ENCODE measurements at regions not wholly inside any gene's neighbourhood (a gene's known extent, or its start where the extent isn't known, plus 50 kb on each side); places are given as distances from the start of the nearest gene placed in this dataset.

GRCh38 chr16:6961704-6962103 lies 370.9 kb upstream of the RBFOX1 start:
- H3K4me3 Mint-ChIP-seq, result no peak overlapping the region
- H3K4me1 ChIP-seq (ENCODE audit: insufficient read depth), result no peaks in the 10 kb centered on the region
- no peaks in the 10 kb centered on the region for H3K27me3 ChIP-seq (ENCODE audit: insufficient read depth)
- H3K36me3 Mint-ChIP-seq (ENCODE audit: low read depth), result peaks cover 17% of the 10 kb centered on the region; the same call in 1 of the 3 replicates
- no peak for TF ChIP-seq STAT1 (IDR thresholded peaks at IDR 0.05; ENCODE audit: unreplicated experiment)
- TF ChIP-seq POLR2AphosphoS5 (IDR thresholded peaks at IDR 0.05; ENCODE audit: low read depth), result no peak
- TF ChIP-seq CTCF (conservative IDR thresholded peaks at IDR 0.05; ENCODE audit: low read depth in 2 of 2), result no peak
- TF ChIP-seq ZNF114 (CRISPR knock-in tag; IDR thresholded peaks at IDR 0.05), result no peak
- TF ChIP-seq ZNF462 (CRISPR knock-in tag; IDR thresholded peaks at IDR 0.05), result no peak
- TF ChIP-seq JUNB (IDR thresholded peaks at IDR 0.05; ENCODE audit: unreplicated experiment), result no peak
- no peak for TF ChIP-seq REST (IDR thresholded peaks at IDR 0.05; ENCODE audit: unreplicated experiment)
- TF ChIP-seq ZNF331 (CRISPR knock-in tag; IDR thresholded peaks at IDR 0.05; ENCODE audit: low read depth), result no peak
- TF ChIP-seq EZH2phosphoT487 (IDR thresholded peaks at IDR 0.05; ENCODE audit: unreplicated experiment), result no peak
- TF ChIP-seq NANOG (IDR thresholded peaks at IDR 0.05; ENCODE audit: borderline replicate concordance), result no peak
- no peak for TF ChIP-seq CREB1 (CRISPR knock-in tag; IDR thresholded peaks at IDR 0.05; ENCODE audit: low read depth)
- no peak for TF ChIP-seq EZH2 (IDR thresholded peaks at IDR 0.05; ENCODE audit: low read depth, unreplicated experiment)
- no peak for TF ChIP-seq ETS1 (IDR thresholded peaks at IDR 0.05)
- H3K27me3 Mint-ChIP-seq (ENCODE audit: insufficient read depth, low read depth, poor library complexity), result peaks cover 6% of the 10 kb centered on the region
- H3K4me3 ChIP-seq, result no peak overlapping the region
- no peak overlapping the region for H3K4me2 ChIP-seq
- no peaks in the 10 kb centered on the region for H3K36me3 ChIP-seq (ENCODE audit: insufficient read depth)
- H3K9me3 Mint-ChIP-seq, result peaks cover 84% of the 10 kb centered on the region
- H3K9me2 ChIP-seq (ENCODE audit: insufficient read depth), result no peaks in the 10 kb centered on the region
- ATAC-seq (no peak), DNase-seq (ENCODE audit: low spot score) (no peak)
- H3K27ac Mint-ChIP-seq, result no peak overlapping the region
- H3K27ac ChIP-seq (ENCODE audit: low read depth), result no peak overlapping the region
- H3K79me2 ChIP-seq (replicated peaks; ENCODE audit: insufficient read depth), result no peaks in the 10 kb centered on the region
- H2AFZ ChIP-seq, result no peak overlapping the region
- no peaks in the 10 kb centered on the region for H4K20me1 ChIP-seq (replicated peaks; ENCODE audit: insufficient read depth)
- no peaks in the 10 kb centered on the region; the same call in 1 of the 3 replicates for H3K4me1 Mint-ChIP-seq
- H3F3A ChIP-seq (replicated peaks; ENCODE audit: low read depth), result no peaks in the 10 kb centered on the region
